Suprapubic skin (tissue), 4 donors: ENCODE measurements at regions not wholly inside any gene's neighbourhood (a gene's known extent, or its start where the extent isn't known, plus 50 kb on each side); places are given as distances from the start of the nearest gene placed in this dataset.

Experiments used
- DNase-seq, 2 donors: peaks; one replicate each; pipeline ENCODE4 v3.0.0-alpha.2; 2019; ENCODE audit warnings: low spot score in 2 of 2
- H3K27ac ChIP-seq: fragments of 200-600 bp; sonication (generic); one replicate; pipeline ENCODE4 v1.5.1; 2019
- H3K27me3 ChIP-seq: fragments of 200-600 bp; sonication (generic); one replicate; pipeline ENCODE4 v1.5.1; 2019
- H3K36me3 ChIP-seq: fragments of 200-600 bp; sonication (generic); one replicate; pipeline ENCODE4 v1.5.1; 2019
- H3K4me1 ChIP-seq: fragments of 200-600 bp; sonication (generic); one replicate; pipeline ENCODE4 v1.5.1; 2019
- H3K4me3 ChIP-seq: fragments of 200-600 bp; sonication (generic); one replicate; pipeline ENCODE4 v1.5.1; 2019; ENCODE audit warnings: mild to moderate bottlenecking
- H3K9me3 ChIP-seq: fragments of 200-600 bp; sonication (generic); one replicate; pipeline ENCODE4 v1.5.1; 2019
- CTCF ChIP-seq, 2 donors: fragments of 200-600 bp in 1 of 2; fragments of 450-650 bp in 1 of 2; sonication (generic) in 1 of 2; IDR thresholded peaks; one replicate each; pipeline ENCODE4 v1.5.1; 2016 to 2019; ENCODE audit warnings: antibody characterized with exemption in 2 of 2, mild to moderate bottlenecking in 1 of 2, moderate library complexity in 1 of 2
- EP300 ChIP-seq: sonication (generic); formaldehyde crosslinking; IDR thresholded peaks from one replicate; pipeline ENCODE4 v1.6.1; 2017; ENCODE audit warnings: antibody characterized with exemption
- POLR2A ChIP-seq, 2 donors: fragments of 450-650 bp; IDR thresholded peaks; one replicate each; pipeline ENCODE4 v1.6.1; 2017; ENCODE audit warnings: antibody characterized with exemption in 2 of 2, mild to moderate bottlenecking in 2 of 2, moderate library complexity in 2 of 2
- POLR2AphosphoS5 ChIP-seq, 3 donors: sonication (generic); formaldehyde crosslinking; IDR thresholded peaks; one replicate each; pipeline ENCODE4 v1.6.1; 2017; ENCODE audit warnings: antibody characterized with exemption in 3 of 3
- WGBS: methylation state at CpG from one replicate; pipeline ENCODE4 v1.1.5; 2018; 5-methylcytosine and 5-hydroxymethylcytosine counted together

- Histone ChIP-seq H3K9me3 (no peaks in the 10 kb centered on the region), H3K27ac (no peak overlapping the region), H3K4me3 (no peak overlapping the region), H3K4me1 (no peaks in the 10 kb centered on the region), H3K27me3 (no peaks in the 10 kb centered on the region), H3K36me3 (no peaks in the 10 kb centered on the region)
- no peak for DNase-seq
- 64% methylated on average over 7 of the region's 7 CpGs for WGBS
- TF ChIP-seq EP300 (no peak), CTCF (IDR thresholded peaks at IDR 0.05) (no peak), POLR2A (IDR thresholded peaks at IDR 0.05) (no peak), POLR2AphosphoS5 (IDR thresholded peaks at IDR 0.05) (no peak)
Observed at GRCh38 chr16:5598793-5599192, 501.2 kb upstream of the EEF2KMT start.

- Histone ChIP-seq H3K27ac (no peak overlapping the region), H3K9me3 (no peaks in the 10 kb centered on the region), H3K4me1 (no peaks in the 10 kb centered on the region), H3K4me3 (no peak overlapping the region), H3K36me3 (no peaks in the 10 kb centered on the region), H3K27me3 (no peaks in the 10 kb centered on the region)
- WGBS = 88% methylated on average over 3 of the region's 3 CpGs
- TF ChIP-seq CTCF (IDR thresholded peaks at IDR 0.05) (no peak), POLR2A (IDR thresholded peaks at IDR 0.05) (no peak), EP300 (no peak), POLR2AphosphoS5 (IDR thresholded peaks at IDR 0.05) (no peak)
- no peak for DNase-seq
Observed at GRCh38 chr16:5595849-5596248, 498.3 kb upstream of the EEF2KMT start.

GRCh38 chr16:5590416-5590815 is 492.8 kb upstream of the EEF2KMT start:
- no peak for TF ChIP-seq EP300
- no peak for TF ChIP-seq POLR2AphosphoS5 (IDR thresholded peaks at IDR 0.05)
- Histone ChIP-seq H3K4me3 (no peak overlapping the region), H3K27ac (no peak overlapping the region), H3K4me1 (no peaks in the 10 kb centered on the region), H3K36me3 (no peaks in the 10 kb centered on the region), H3K9me3 (no peaks in the 10 kb centered on the region), H3K27me3 (no peaks in the 10 kb centered on the region)
- no peak for DNase-seq
- WGBS = 40% methylated on average over 8 of the region's 8 CpGs

GRCh38 chr16:5589812-5590373 is 492.3 kb upstream of the EEF2KMT start:
- TF ChIP-seq EP300 (no peak), POLR2AphosphoS5 (IDR thresholded peaks at IDR 0.05) (no peak), POLR2A (IDR thresholded peaks at IDR 0.05) (no peak), CTCF (IDR thresholded peaks at IDR 0.05) (no peak)
- 61% methylated on average over 7 of the region's 7 CpGs for WGBS
- Histone ChIP-seq H3K4me3 (no peak overlapping the region), H3K9me3 (no peaks in the 10 kb centered on the region), H3K27ac (no peak overlapping the region), H3K4me1 (no peaks in the 10 kb centered on the region), H3K27me3 (no peaks in the 10 kb centered on the region), H3K36me3 (no peaks in the 10 kb centered on the region)
- no peak for DNase-seq

GRCh38 chr16:5584109-5584508 is 486.5 kb upstream of the EEF2KMT start:
- no peak for DNase-seq
- Histone ChIP-seq H3K36me3 (no peaks in the 10 kb centered on the region), H3K27me3 (no peaks in the 10 kb centered on the region), H3K9me3 (no peaks in the 10 kb centered on the region), H3K27ac (no peak overlapping the region), H3K4me1 (no peaks in the 10 kb centered on the region), H3K4me3 (no peak overlapping the region)
- no peak for TF ChIP-seq POLR2AphosphoS5 (IDR thresholded peaks at IDR 0.05)
- 84% methylated on average over 4 of the region's 4 CpGs for WGBS

GRCh38 chr16:5582529-5582928 is 484.9 kb upstream of the EEF2KMT start:
- Histone ChIP-seq H3K27me3 (no peaks in the 10 kb centered on the region), H3K4me1 (no peaks in the 10 kb centered on the region), H3K36me3 (no peaks in the 10 kb centered on the region), H3K27ac (no peak overlapping the region), H3K9me3 (no peaks in the 10 kb centered on the region), H3K4me3 (no peak overlapping the region)
- no peak for DNase-seq
- TF ChIP-seq EP300 (no peak), POLR2A (IDR thresholded peaks at IDR 0.05) (no peak), CTCF (IDR thresholded peaks at IDR 0.05) (no peak), POLR2AphosphoS5 (IDR thresholded peaks at IDR 0.05) (no peak)
- 73% methylated on average over 7 of the region's 7 CpGs for WGBS
